Ovary (tissue), 7 donors: ENCODE measurements at regions not wholly inside any gene's neighbourhood (a gene's known extent, or its start where the extent isn't known, plus 50 kb on each side); places are given as distances from the start of the nearest gene placed in this dataset. TPM values are rescaled to one million over a fixed set of nuclear protein-coding genes. Genes with fewer than 3 reads are reported as not detected.
"Not testable (repeated sequence)": the region's sequence is repeated elsewhere in the genome, so short reads cannot be mapped to it uniquely, and the experiment has no call there.

Source experiments
- DNase-seq, 5 donors: peaks; one replicate each; pipeline ENCODE4 v3.0.0-alpha.2; 2019 to 2020
- H3K27ac ChIP-seq, 2 donors: fragments of 200-600 bp; one replicate each; pipeline versions ENCODE4 v1.5.1 to v1.8.0; 2019 to 2022
- H3K27me3 ChIP-seq: fragments of 200-600 bp; one replicate; pipeline ENCODE4 v1.8.0; 2022
- H3K36me3 ChIP-seq: fragments of 200-600 bp; sonication (generic); one replicate; pipeline ENCODE4 v1.5.1; 2019
- H3K4me1 ChIP-seq: one replicate; pipeline ENCODE4 v1.8.1; 2013; ENCODE audit warnings: mild to moderate bottlenecking, moderate library complexity; ENCODE audit not compliant: insufficient read depth
- H3K4me3 ChIP-seq: fragments of 200-600 bp; sonication (generic); one replicate; pipeline ENCODE4 v1.5.1; 2017
- H3K9me3 ChIP-seq, 2 donors: fragments of 200-600 bp in 1 of 2; sonication (generic) in 1 of 2; one replicate each; pipeline versions ENCODE4 v1.5.1 to v1.8.1; 2013 to 2019; ENCODE audit warnings: mild to moderate bottlenecking in 1 of 2, moderate library complexity in 1 of 2
- WGBS, 3 donors: extraction: QIAGEN DNeasy Blood & Tissue Kit in 1 of 3; methylation state at CpG; one replicate each; pipeline versions ENCODE4 v1.1.5 to v1.1.7; 2013 to 2017; 5-methylcytosine and 5-hydroxymethylcytosine counted together
- intact Hi-C, 4 donors: fragments of 100-400 bp; cut with DNase I; formaldehyde crosslinking; loops; one replicate each; pipeline versions ENCODE4 v1.11.0 to v1.15.1; 2022 to 2023
- small RNA-seq: library from RNA; depleted of rRNA; stranded (forward); fragments of <200 nt; gene quantifications from one replicate; pipeline ENCODE3, GENCODE V24; 2016
- donor health status: DM: no; HTN: no; CAD: no; lungs with moderate emphysema.
- donor health status: DM: no; HTN: no; CAD: no.
- donor health status: Bipolar disorder and iron deficiency.
- donor health status: DM: no; HTN: no; CAD: no.
- donor health status: DM: yes; HTN: yes; CAD: no.

DNA sequence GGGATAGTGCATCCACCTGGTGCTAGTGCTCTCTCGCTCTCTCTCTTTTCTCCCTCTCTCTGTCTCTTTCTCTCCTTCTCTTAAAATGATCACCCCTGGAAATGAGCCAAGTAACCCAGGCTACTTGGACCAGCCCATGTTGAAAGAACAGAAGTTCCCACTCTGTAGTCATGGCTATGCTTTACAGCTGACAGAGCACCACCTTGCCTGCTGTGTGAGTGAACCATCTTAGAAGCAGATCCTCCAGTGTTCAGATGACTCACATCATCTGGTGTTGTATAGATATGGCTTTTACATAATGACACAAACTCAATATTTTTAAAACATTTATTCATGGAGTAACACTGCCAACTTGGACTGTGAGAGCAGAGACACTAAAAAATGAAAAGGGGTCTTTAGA is 57.7 kb upstream of the POMZP3 start:
- H3K4me3 ChIP-seq, H3K4me1 ChIP-seq, H3K36me3 ChIP-seq, DNase-seq, intact Hi-C loops, H3K27me3 ChIP-seq, H3K27ac ChIP-seq, H3K9me3 ChIP-seq: not testable (repeated sequence)
- WGBS, 3 donors = 83 to 100% (median 96%) methylated on average over 1 of the region's 1 CpG

DNA sequence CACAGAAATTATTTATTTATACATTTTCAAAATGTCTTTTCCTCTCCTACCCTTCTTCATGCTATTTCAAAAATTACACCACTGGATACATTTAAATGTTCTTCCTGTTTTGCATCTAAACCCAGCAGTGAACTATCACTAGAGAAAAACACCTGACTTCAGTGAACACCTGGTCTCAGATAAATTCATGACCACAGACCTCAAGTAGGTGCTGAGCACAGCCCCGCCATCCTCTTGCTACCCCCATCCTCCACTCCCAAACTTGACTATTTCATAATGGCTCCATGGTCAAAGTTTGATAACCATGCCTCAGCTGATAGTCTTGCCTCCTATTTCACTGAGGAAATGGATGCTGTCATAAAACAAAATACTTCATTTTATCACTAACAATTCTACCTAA is 56.6 kb upstream of the POMZP3 start:
- H3K36me3 ChIP-seq, intact Hi-C loops, H3K4me3 ChIP-seq, H3K9me3 ChIP-seq, H3K27me3 ChIP-seq, H3K4me1 ChIP-seq, DNase-seq, H3K27ac ChIP-seq: not testable (repeated sequence)
- 97% methylated on average over 1 of the region's 1 CpG for WGBS, 3 donors

DNA sequence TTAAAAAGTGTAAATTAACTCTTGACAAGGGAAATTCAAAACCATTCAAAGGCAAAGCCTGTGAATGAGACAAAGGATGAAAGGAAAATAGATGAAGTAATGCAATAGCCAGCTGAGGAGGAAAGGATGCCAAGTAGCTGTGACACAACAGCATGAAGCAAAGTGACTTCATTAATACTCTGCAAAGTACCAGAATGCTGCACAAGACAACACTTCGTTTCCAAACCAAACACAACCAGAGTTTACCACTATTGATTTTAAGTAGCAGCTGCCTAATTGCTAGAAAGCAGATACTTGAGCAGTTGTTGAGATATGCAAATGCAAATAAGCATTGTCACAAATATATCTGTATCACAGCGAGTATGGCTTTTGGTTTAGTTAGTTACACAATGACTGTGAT is 54.7 kb upstream of the POMZP3 start:
- H3K36me3 ChIP-seq, H3K4me1 ChIP-seq, DNase-seq, H3K9me3 ChIP-seq, H3K27me3 ChIP-seq, H3K4me3 ChIP-seq, H3K27ac ChIP-seq, intact Hi-C loops: not testable (repeated sequence)
- 44 to 69% (median 57%) methylated on average over 2 of the region's 2 CpGs for WGBS, 3 donors

DNA sequence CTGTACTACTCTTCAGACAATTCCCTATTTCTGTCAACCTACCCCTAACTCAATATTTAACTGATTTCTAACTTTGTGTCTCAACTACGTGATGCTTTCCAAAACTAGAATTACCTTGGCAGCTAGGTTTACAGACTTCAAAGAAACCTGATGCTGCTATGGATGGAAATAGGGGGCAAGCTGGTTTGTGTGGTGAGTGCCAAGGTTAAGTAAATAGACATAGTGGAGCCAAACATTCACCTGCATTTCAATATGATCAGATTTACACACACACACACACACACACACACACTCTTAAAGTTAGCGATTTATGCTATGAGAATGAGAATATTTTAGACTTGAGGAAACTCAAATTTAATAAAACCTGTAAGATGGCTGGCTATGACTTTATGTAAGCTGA is 52.1 kb upstream of the POMZP3 start:
- intact Hi-C loops = not testable (repeated sequence)

DNA sequence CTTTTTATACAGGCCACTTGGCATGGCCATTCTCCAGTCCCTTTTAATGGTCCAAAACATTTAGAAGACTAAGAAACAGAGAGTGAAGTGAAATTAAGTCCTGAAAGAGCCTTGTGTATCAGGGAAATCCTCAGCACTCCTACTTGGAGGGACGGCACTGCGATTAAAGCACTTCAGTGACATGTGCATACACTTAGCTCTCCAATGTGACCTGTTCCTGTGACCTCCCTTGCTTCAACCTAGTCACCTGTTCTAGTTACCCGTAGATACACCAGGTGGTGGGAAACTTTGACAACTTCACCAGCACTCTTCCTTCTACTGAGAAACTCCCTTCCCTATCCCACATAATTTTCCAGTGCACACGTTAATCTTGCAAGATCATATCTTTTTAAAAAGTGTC is 51.4 kb upstream of the POMZP3 start:
- H3K9me3 ChIP-seq, H3K4me1 ChIP-seq, H3K27me3 ChIP-seq, intact Hi-C loops, H3K36me3 ChIP-seq, H3K4me3 ChIP-seq, H3K27ac ChIP-seq, DNase-seq: not testable (repeated sequence)
- WGBS, 3 donors = 80 to 88% (median 81%) methylated on average over 4 of the region's 4 CpGs

More for the DNA sequence above, 52.1 kb upstream of the POMZP3 start:
- H3K9me3 ChIP-seq, DNase-seq, H3K27me3 ChIP-seq, H3K4me3 ChIP-seq, H3K27ac ChIP-seq, H3K4me1 ChIP-seq, H3K36me3 ChIP-seq: not testable (repeated sequence)
- 73 to 74% (median 73%) methylated on average over 2 of the region's 2 CpGs for WGBS, 3 donors

DNA sequence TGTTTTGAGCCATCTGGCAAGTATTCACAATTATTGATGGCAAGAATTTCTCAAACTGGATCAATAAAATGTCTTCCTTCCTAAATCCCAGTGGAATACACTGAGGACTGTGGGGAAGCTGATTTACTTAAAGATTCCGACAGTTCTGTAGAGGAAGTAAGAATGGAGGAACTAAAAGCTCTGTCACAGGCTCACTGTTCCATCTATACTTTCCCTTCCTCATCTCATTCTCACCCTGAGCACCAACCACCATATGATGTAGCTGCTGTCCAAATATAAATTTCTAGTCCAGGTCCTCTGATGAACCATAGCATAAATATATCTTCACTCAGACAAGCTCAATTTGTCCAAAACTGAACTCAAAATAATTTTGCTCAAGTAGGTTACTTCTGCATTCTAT is 49.8 kb upstream of the POMZP3 start:
- H3K9me3 ChIP-seq, H3K27me3 ChIP-seq, H3K4me3 ChIP-seq, H3K36me3 ChIP-seq, DNase-seq, intact Hi-C loops, H3K27ac ChIP-seq, H3K4me1 ChIP-seq: not testable (repeated sequence)
- 89 to 100% (median 94%) methylated on average over 1 of the region's 1 CpG for WGBS, 3 donors

Small RNA genes lying in the stretch of these regions (small RNA-seq; reads per million reads assigned to genes)
- gene AC114737.2 = not detected
